ENCODE measurements at regions not wholly inside any gene's neighbourhood (a gene's known extent, or its start where the extent isn't known, plus 50 kb on each side); places are given as distances from the start of the nearest gene placed in this dataset.

DNA sequence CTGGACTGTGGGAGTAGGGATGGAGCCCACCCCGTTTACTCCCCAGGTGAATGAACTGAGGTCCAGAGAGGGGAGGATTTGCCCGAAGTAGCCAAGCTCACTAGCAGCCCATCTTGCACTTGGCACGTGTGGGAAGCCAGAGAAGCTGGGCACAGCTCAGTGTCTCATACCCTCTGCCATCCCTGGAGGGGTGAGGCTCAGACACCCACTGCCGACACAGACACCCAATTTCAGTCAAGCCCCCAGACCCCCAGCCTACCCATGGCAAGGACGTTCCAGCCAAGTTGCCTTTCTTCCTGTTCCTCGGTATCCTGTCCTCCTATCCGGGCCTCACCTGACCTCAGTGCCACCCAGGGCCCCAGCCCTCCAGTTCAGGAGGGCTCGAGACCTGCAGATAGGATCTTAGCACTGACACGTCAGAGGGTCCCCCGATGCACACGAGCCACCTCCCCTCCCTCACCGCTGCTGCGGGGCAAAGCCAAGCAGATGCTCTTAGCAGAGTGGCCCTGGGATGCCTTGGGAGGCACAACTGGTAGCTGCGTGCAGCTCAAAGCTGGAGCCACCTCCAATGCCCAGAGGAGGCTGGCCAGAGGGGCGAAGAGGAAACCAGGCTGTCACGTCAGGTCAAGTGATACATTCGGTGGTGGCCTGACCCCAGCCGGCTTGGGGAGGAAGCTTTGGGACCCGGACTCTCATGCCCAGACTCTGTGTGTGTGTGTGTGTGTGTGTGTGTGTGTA, 90.4 kb upstream of the TNRC6C start:
- DNase-seq: no peak

DNA sequence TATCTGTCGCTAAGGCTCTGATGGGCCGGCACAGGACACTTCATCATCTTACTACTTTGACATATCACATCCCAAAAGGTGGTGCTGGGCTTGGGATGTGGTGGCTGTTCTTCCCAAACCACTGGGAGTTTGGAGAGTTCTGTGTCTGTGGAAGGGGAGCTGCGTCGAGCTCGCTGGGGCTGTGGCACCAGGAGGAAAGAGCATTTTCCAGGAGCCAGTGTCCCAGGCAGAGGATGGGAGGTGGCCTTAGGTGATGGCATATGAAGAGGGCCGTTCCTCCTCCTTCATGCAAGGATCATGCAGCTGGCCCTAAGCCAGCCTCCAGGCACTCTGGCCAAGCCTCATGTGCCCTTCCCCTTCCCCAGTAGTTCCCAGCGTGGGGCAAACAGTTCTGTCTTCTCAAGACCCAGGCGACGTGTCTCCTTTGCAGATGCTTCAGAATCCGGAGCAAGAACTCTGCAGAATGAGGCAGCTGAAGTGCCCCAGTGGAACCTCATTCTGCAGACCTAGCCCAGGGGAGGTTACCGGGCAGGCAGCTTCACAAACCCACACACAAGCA, 89.4 kb upstream of the TNRC6C start:
- DNase-seq: no peak

DNA sequence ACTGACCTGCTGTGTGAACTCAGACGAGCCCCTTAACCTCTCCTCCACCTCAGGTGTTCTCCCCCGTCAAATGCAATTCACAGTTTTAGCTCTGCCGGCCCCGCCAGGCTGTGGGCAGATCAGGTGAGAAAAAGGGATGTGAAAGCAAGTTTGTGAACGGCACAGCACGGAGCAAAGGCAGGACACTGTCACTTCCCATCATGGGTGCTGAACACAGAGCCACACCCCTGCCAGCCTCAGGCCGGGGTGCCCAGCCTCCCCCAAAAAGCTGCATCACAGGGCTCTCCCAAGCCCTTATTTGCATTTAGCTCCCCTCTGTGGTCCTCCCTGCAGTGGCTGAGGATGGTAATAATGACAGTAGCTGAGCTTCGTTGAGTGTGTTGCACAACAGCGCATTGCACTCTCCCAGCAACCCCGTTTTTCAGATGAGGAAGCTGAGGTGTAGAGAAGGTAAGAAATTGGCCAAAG, 88.8 kb upstream of the TNRC6C start:
- no peak for DNase-seq

DNA sequence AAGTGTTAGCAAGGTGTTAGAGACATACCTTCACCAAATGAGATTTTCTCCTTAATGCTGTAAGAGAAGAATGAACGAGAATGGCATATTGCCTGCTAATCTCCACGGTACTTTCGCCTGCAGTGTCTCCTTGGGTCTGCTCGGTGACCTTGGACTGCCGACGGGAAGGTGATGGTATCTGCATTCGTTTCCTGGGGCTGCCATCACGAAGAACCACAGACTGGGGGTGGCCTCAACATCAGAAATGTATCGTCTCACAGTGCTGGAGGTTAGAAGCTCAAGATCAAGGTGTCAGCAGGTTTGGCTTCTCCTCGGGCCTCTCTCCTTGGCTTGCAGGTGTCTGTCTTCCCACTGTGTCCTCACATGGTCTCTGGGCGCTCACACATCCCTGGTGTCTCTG, 86.3 kb upstream of the TNRC6C start:
- no peak for DNase-seq

DNA sequence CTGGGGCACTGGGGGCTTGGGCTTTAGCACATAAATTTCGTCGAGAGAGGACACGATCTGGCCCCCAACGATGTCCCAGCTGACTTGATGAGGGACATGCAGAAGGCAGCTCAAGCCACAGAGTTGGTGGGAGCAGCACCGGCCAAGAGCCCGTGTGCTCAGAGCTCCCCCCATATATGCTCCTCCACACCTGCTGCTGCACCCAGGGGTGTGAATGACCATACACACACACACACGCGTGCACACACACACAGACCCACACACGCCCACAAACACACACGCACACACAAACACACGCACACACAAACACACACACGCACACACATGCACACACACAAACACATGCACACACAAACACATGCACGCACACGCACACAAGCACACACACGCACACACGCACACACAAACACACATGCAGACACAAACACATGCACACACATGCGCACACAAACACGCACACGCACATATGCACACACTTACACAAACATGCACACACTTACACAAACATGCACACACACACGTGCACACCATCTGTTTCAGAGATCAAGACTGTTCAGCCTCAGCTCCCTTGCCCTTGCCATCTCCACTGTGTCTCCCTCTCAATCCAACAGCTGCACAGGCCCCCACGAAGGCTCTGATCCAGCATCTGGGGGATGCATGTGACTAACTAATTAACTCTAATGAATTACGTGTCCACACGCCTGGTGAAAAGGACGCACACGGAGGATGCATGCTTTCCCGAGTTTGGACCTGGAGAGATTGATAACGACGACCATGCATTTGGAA, 85.6 kb upstream of the TNRC6C start:
- no peak for DNase-seq

DNA sequence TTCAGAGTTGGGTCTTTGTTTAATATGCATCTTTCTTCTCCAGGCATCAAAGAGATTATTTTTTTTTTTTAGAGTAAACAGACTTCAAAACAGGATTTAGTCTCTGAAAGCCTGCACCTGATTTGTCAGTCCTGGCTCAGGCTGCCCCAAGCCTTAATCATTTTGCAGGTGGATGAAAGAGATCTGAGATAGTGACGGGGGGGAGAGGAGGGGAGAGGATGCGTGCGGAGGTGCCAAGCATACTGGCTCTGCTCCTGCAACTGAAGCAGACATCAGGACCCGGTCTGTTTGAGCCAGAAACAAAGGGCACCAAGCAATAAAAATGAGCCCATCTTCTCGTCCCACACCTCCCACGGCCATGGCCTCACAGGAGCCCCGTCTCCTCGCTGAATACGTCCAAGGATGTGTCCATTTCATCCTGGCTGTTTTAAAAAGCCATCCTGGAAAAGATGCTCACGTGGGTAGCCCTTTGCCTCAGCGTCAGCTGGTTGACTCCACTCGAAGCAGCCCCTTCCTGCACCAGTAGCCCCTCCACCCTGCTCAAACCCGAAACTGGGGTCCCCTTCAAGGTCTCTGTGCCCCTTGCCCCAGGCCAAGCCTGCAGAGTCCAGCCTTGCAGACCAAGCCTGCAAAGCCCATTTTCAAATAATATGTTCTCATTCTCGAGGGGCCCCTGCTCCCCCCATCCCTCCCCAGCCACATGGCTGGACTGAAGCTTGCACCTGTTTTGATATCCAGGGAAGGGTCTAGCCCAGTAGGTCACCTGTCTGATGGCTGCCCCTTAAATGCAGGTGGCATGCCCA, 84.8 kb upstream of the TNRC6C start:
- DNase-seq: no peak

DNA sequence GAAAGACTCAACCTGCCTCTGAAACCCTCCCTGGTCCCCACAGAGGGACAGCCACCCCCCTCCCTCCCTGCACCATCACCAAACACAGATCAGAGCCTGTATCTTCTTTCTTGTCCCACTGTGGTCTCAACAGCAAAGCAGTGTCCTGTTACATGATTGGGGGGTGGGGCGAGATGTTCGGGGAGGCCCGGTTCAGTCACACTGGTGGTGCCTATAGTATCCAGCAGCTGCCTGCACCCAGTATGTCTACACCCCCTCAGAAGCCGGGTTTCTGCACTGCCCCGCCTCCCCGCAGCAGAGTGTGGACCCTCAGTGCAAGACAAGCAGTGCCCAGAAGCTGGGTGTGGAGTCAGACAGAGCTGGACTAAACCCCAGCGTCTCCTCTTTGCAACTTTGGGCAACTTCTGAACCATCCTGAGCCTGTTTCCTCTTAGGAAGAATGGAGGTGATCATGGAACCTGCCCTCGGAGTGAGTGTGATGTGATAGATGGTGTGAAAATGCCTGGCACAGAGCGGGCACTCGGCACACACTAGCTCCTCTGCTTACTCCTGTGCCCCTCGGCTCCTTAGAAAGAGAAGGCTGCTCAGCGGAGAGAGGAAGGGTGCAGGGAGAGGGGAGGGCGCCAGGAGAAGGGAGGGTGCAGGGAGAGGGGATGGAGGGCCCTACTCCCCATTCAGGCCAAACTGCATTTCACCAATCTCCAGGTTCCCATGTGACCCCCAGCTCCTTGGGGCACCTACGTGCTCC, 84.0 kb upstream of the TNRC6C start:
- no peak for DNase-seq

DNA sequence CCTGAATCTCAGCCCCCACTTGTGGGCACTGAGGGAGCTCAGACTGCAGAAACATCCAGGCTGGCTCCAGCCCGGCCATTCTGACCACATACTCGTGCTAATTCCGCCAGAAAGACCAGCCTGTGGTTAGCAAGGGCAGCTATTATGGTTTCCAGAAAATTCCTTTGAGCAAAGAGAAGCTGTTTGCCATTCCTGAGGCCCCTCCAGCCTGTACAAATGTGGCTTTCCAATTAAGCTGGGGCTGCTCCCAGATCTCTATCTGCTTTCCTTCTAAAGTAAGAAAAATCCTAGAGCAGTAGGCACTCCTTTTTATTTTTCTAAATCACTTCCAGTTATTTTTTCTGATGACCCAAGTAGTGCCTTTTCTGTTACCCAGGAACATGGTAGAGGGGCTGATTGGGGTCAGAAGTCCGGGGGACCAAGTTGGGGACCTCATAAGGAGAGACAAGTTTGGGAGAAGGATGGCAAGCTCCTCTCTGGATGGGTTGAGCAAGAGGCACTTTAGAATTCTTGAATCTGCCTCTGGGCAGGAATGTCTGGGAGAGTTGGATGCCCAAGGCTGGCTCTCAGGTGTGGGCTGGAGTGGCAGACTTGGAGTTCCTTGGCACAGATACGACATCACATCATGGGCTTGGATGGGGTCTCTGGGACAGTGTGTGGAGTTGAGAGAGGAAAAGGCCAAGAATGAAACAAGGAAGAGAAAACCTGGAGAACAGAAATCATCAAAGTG, 83.3 kb upstream of the TNRC6C start:
- DNase-seq: no peak

DNA sequence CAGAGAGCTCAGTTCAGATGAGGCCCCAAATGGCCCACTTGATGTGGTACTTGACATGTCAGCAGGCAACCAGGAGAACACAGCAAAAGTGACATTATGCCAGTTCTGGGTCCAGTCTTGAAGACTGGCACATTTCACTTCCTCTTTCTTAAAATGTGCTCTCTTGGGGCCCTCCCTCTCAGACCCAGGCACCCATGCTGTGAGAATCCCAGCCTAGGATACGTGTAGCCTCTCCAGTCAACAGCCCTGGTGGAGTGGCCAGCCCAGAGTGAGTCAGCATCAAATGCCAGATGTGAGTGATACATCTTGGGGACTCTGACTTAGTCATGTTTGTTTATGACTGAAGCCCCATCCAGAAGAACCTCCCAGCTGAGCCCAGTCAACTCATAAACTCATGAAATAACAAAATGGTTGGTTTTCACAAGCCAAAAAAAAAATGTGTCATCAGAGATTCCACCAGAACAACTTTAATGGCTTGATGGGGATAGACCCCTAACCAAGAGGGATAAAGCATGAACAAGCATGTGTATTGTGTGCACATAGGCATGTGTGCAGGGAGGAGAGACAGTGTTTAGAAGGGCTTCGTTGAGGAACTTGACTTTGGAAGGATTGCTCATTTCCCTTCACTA, 82.5 kb upstream of the TNRC6C start:
- no peak for DNase-seq

DNA sequence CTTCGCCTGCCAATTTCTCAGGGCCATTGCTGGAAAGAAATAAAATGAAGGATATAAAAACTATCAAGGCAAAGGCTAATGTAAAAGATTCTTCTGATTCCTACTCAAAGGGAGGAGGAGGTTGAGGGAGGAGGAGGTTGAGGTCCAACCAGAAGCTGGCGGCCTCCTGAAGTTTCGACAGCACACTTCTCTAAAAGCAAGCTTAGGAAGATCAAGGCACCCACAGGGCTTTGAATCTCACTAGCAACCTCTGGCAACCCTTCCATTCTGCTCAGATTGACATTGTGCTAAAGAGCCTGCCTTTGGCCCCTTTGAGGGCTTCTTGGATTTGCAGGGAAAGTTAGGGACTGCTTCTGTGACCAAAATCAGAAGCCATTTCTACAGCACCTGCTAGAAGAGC, 81.5 kb upstream of the TNRC6C start:
- no peak for DNase-seq

DNA sequence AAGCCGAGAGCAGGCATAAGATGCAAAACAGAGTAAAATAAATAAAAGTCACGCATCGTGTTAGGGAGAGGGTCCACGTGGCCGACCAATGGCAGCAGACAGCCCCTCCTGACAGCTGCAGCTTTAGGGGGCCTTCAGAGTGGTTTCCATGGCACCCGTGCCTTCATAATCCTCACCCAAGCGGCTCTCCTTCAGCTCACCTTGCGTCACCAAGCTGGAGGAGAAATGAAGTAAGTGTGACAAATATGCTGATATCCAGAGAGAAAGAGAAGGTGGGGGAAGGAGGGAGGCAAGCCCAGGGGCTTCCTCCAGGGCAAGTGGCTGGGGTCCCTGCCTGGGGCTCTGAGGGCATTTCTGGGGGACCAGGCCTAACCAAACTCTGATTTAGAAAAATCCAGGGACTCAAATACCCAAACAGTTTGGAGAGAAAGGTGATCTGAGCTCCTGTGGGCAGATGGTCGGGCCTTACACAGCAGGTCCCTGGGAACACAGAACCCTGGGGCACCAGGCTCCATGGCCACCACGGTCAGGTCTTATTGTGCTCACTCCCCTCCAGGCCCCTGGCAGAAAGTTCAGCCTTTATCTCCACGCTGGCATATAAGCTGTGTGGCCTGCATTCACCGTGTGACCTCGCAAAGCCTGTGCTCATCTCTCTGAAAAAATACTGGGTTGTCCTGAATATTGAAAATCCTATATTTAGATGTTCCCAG, 80.7 kb upstream of the TNRC6C start:
- no peak for DNase-seq

DNA sequence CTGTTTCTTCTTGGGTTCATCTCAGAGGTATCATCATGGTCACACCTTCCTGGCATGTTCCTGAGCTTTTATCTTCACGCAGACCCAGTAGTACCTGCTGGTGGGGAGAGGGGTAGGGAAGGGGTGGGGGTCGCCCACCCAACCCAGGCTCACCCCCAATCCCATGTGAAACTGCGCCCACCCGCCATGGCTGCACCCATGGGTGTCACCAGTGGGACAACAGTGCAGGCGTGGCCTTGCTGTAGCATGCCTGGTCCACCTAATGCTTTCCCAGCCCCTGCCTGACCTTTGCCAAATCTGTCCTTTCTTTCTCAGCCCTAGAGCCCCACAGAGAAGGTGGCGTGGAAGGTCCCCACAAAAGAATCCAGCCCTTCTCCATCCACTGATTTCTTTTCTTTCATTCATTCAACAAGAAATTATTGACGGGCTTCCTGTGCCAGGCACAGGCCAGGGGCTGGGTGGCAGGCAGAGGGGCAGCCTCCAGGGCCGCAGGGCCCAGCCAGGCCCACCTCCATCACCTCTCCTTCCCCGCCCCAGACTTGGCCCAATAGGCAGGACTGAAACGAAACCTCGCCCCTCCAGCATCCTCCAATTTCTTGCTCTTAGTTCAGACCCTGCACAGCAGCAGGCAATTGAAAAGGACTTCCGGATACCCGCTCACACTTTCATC, 79.1 kb upstream of the TNRC6C start:
- no peak for DNase-seq

DNA sequence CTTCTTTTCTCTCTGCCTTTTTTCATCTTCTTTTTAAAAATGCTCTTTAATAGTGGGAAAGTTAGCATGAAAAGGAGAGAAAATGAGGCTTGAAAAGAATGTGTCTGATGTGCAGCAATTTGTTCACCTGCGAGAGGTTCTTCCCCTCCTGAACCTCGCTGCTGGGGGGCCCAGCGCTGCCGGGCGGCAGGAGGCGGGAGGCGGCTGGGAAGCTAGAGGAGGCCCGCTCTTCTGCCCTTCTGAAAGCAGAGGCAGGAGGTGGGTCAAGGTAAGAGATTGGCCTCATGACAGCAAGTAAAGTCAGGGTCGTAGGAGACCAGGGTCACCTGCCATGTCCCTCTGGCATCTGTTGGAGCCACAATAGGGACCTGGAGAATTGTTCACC, 78.6 kb upstream of the TNRC6C start:
- no peak for DNase-seq

DNA sequence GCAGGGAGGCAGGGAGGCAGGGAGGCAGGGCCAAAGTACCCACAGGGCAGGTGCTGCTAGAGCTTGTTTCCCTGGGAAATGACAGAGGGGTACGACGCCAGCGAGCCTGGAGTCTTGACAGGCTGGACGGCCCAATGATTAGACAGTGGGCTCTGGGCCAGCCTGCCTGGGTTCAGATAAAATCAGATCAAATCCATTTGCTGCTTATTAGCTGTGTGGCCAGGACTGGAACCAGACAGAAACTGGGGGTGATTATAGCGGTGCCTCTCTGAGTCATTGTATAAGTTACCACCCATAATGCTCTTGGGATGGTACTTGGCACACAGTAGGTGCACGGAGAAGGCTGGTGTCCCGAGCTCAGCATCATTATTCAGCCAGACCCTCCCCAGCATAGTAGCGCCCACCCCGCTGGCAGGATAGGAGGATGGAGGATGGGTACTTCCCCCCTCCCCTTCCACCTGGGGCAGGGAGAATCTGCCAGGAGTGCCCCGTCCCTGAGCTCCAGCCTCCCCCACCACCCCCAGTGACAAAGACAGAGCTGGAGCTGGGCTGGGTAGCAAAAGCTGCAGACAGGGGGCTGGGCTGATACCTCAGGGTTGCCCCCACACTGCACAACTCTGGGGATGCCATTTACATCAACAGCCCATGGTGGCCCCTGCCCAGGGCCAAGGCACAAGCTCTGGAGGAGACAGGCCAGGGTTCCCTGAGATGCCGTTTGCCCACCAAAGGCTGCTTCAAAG, 77.6 kb upstream of the TNRC6C start:
- no peak for DNase-seq

DNA sequence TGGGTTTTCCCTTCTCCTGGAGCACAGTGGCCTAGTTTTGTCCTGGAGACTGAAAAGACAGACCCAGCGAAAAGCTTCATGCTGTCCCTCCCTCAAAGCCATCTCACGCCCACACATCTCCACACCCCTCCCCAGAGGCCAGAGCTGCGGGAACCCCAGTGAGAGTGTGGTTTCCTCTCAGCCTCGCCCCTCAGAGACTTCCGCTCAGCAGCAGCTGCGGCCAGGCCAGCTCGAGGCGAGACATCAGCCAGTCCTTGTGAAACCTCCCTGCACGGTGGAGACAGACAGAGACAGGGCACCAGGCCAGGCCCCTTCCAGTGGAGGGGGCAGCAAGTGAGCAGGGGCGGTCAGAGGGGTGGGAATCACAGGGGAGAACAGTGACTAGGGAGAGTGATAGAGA, 77.0 kb upstream of the TNRC6C start:
- no peak for DNase-seq

DNA sequence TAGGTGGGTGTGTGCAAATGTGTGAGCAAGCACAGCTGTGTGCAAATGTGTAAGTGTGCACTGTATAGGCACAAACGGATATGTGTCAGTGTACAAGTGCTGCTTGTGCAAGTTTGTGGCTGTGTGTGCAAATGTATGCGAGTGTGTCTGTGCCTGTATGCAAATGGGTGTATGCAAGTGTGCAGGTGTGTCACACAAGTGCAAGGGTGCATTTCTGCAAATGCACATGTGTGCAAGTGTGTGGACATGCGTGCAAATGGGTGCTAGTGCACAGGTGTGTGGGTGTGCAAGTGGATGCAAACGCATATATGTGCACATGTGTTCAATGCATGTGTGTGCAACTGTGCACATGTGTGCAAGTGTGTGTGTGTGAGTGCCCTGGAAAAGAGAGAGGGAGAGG, 76.5 kb upstream of the TNRC6C start:
- DNase-seq: no peak

DNA sequence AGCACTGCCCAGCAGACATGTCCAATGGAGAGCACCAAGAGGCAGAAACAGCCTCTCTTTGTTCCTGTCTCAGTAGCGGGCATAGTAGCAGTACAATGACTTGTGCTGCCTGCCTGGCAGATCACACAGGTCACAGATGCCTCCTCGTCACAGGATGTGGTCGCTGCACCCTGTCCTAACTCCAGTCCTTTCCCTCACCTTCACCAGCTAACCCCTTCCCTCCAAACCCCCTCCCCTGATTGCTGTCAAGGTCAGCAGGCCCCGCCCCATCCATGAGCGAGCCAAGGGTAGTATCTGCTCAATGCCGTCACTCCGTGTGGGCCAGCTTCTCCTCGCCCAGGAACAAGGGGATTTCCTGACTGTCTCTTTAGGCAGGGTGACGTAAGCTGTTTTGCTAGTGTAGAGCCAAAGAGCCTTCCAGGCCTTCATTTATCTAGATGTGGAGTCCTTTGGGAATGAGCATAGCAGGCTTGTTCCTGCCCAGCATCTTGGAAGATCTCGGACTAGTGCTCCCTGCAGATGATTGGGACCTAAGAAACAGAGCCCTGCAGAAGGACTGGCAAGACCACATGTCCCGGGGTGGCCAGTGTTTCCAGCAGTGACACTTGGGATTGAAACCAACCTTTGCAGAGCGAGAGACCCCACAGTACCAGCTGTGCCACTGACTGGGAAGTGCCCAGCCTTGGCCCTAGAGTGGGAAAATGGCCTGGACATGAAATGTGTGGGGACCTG, 75.9 kb upstream of the TNRC6C start:
- no peak for DNase-seq

DNA sequence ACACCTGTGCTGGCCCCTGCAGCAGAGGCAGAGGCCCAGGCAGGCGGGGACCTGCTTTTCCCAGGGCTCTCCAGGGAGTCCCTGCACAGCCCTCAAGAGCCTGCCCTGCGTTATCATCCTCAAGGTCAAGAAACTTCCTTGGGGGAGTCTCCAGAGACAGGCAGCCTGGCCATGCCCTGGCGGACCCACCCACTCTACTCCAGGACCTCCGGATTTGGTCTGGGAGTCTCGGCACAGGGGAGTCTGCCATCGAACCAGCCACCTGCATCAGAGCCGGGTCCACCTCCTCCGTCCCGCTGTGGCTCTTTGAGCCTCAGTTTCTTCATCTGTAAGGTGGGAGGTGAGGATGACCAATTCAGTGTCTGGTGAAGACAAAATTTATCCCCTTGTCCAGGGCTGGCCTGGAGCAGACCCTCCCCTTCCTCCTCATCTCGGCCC, 75.3 kb upstream of the TNRC6C start:
- no peak for DNase-seq

DNA sequence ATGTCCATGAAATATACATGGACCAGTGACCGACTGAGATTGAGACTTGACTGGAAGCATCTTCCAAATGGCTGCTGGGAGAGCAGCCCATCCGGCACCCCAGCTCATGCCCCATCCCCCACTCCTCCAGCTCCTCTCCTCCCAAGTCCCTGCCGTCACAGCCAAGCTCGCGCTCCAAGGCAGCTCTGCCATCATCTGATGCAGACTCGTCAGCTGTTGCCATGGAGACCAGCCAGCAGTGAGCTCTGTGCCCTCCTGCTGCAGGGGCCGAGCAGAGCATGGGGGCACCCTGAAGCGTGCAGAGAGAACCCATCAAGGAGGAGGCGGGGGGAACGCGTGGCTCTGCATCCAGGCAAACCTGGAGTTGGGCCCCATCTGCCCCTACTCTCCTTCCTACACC, 74.5 kb upstream of the TNRC6C start:
- DNase-seq: no peak

Measured in NCI-H526 treated with DMSO at 0.1 percent for 48 hours (cell line).